Common myeloid progenitor, CD34-positive (primary cell): ENCODE measurements at regions not wholly inside any gene's neighbourhood (a gene's known extent, or its start where the extent isn't known, plus 50 kb on each side); places are given as distances from the start of the nearest gene placed in this dataset.

ENCODE experiments used
- CTCF ChIA-PET: fragments of 350-600 bp; sonication (Branson Sonifier 250); formaldehyde crosslinking; loops from one replicate; lab custom pipeline; 2021; ENCODE audit warnings: antibody characterized with exemption; lab: Charles Lee
- POLR2A ChIA-PET: fragments of 350-600 bp; sonication (Branson Sonifier 250); formaldehyde crosslinking; loops from one replicate; lab custom pipeline; 2021; ENCODE audit warnings: antibody characterized with exemption; lab: Charles Lee
- DNase-seq, 3 donors: peaks; one replicate each; pipeline versions ENCODE4 v3.0.0 to v3.0.0-alpha.2; 2013
- H3K27ac ChIP-seq, 2 experiments: 1 replicate in 1 of 2; 2 replicates in 1 of 2; pipeline ENCODE4 v1.7.0; 2013; ENCODE audit warnings: inconsistent platforms in 2 of 2, low read length in 2 of 2, mild to moderate bottlenecking in 2 of 2, low read depth in 1 of 2, moderate library complexity in 1 of 2; ENCODE audit not compliant: severe bottlenecking in 2 of 2, insufficient read depth in 1 of 2, poor library complexity in 1 of 2
- H3K27me3 ChIP-seq, 5 experiments: replicated peaks in 2 of 5; 1 replicate in 3 of 5; 2 replicates in 2 of 5; pipeline versions ENCODE4 v1.6.1 to v1.7.0; 2013; ENCODE audit warnings: low read length in 4 of 5, mild to moderate bottlenecking in 2 of 5, moderate library complexity in 2 of 5, inconsistent platforms in 1 of 5; ENCODE audit not compliant: insufficient read depth in 5 of 5, control insufficient read depth in 4 of 5
- H3K36me3 ChIP-seq, 4 experiments: 1 replicate in 2 of 4; 2 replicates in 2 of 4; pipeline versions ENCODE4 v1.6.1 to v1.7.0; 2013; ENCODE audit warnings: low read length in 3 of 4, control low read depth in 1 of 4, mild to moderate bottlenecking in 1 of 4; ENCODE audit not compliant: control insufficient read depth in 4 of 4, insufficient read depth in 4 of 4
- H3K4me1 ChIP-seq, 4 experiments: 1 replicate in 3 of 4; 2 replicates in 1 of 4; pipeline versions ENCODE4 v1.6.1 to v1.7.1; 2013; ENCODE audit warnings: low read length in 3 of 4, mild to moderate bottlenecking in 3 of 4, control low read depth in 1 of 4, inconsistent platforms in 1 of 4, moderate library complexity in 1 of 4; ENCODE audit not compliant: control insufficient read depth in 4 of 4, insufficient read depth in 4 of 4; ENCODE audit errors: control extremely low read depth in 1 of 4
- H3K4me3 ChIP-seq, 7 experiments: 1 replicate in 4 of 7; 2 replicates in 3 of 7; pipeline versions ENCODE4 v1.5.1 to v1.7.0; 2013; ENCODE audit warnings: mild to moderate bottlenecking in 7 of 7, low read length in 6 of 7, moderate library complexity in 6 of 7, inconsistent platforms in 2 of 7, low read depth in 2 of 7, control low read depth in 1 of 7; ENCODE audit not compliant: insufficient read depth in 4 of 7, control insufficient read depth in 1 of 7; ENCODE audit errors: extremely low read depth in 1 of 7
- H3K9me3 ChIP-seq, 5 experiments: 1 replicate in 4 of 5; 2 replicates in 1 of 5; pipeline versions ENCODE4 v1.6.1 to v1.7.1; 2013; ENCODE audit warnings: low read length in 4 of 5, mild to moderate bottlenecking in 2 of 5, inconsistent platforms in 1 of 5, low read depth in 1 of 5, moderate library complexity in 1 of 5; ENCODE audit not compliant: control insufficient read depth in 4 of 5, insufficient read depth in 2 of 5; ENCODE audit errors: control extremely low read depth in 1 of 5
- WGBS: methylation state at CpG from one replicate; pipeline ENCODE4 v1.1.5; 2013; ENCODE audit not compliant: insufficient coverage; 5-methylcytosine and 5-hydroxymethylcytosine counted together

GRCh38 chr2:123692121-123692520, 333.0 kb upstream of the CNTNAP5 start:
- ChIA-PET POLR2A (no interaction called here), CTCF (interaction anchor here (0.6 kb wide), 1 partner anchor 189 kb away, joined by 3 read pairs; no protein-coding TSS in a partner anchor)
- H3K36me3 ChIP-seq, result no peaks in the 10 kb centered on the region
- no peak overlapping the region for H3K27ac ChIP-seq
- no peak overlapping the region for H3K4me3 ChIP-seq
- no peak for DNase-seq
- H3K27me3 ChIP-seq, result no peaks in the 10 kb centered on the region
- peaks cover 0 to 2% (median 0%) of the 10 kb centered on the region in 5 experiments for H3K9me3 ChIP-seq
- WGBS, result 100% methylated on average over 1 of the region's 2 CpGs
- peaks cover 12 to 39% (median 34%) of the 10 kb centered on the region in 4 experiments for H3K4me1 ChIP-seq

- Histone ChIP-seq H3K27ac (peak overlapping the region in 1 of 2 experiments; percentile 51), H3K4me1 (peaks cover 12 to 43% (median 40%) of the 10 kb centered on the region in 4 experiments), H3K9me3 (no peaks in the 10 kb centered on the region), H3K36me3 (no peaks in the 10 kb centered on the region), H3K4me3 (no peak overlapping the region), H3K27me3 (no peaks in the 10 kb centered on the region)
- POLR2A ChIA-PET, result no interaction called here
- peak in 2 of 3 donors; percentile 74 to 82 for DNase-seq
- WGBS, result no CpG with 5 or more reads among the region's 1 CpG
- CTCF ChIA-PET, result no interaction called here
These were observed 331.3 kb upstream of the CNTNAP5 start for GRCh38 chr2:123693836-123694235.

DNA sequence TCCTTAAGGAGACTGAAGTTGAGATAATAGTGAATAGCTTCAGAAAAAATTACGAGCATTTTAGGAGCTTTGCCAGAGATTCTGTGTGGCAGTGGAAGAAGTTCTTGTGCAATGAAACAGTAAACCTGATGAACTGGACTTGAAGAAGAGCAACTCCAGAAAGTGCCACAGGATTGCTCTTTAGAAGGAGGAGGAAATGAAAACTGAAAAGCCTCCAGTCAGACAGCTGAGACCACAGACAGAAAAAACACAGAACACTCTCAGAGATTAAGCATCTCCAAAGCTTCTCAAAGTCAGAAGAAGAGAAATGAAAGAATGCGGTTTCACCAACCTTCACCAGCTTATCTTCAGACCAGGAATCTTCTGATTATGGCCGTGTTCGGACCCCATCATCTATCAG, 329.7 kb upstream of the CNTNAP5 start:
- DNase-seq, result peak in 2 of 3 donors; percentile 50 to 78
- Histone ChIP-seq H3K4me1 (peaks cover 12 to 43% (median 40%) of the 10 kb centered on the region in 4 experiments), H3K27ac (peak overlapping the region; percentile 51 to 75), H3K4me3 (no peak overlapping the region), H3K9me3 (no peaks in the 10 kb centered on the region), H3K36me3 (no peaks in the 10 kb centered on the region), H3K27me3 (no peaks in the 10 kb centered on the region)
- CTCF ChIA-PET, result no interaction called here
- WGBS, result 38% methylated on average over 4 of the region's 4 CpGs
- POLR2A ChIA-PET, result no interaction called here

GRCh38 chr2:123696021-123696420, 329.1 kb upstream of the CNTNAP5 start:
- Histone ChIP-seq H3K27ac (peak overlapping the region; percentile 27 to 75), H3K36me3 (no peaks in the 10 kb centered on the region), H3K27me3 (no peaks in the 10 kb centered on the region), H3K4me1 (peaks cover 12 to 43% (median 40%) of the 10 kb centered on the region in 4 experiments), H3K9me3 (no peaks in the 10 kb centered on the region), H3K4me3 (no peak overlapping the region)
- DNase-seq, result peak in 2 of 3 donors; percentile 55 to 74
- CTCF ChIA-PET, result no interaction called here
- 40% methylated on average over 2 of the region's 4 CpGs for WGBS
- POLR2A ChIA-PET, result no interaction called here

DNA sequence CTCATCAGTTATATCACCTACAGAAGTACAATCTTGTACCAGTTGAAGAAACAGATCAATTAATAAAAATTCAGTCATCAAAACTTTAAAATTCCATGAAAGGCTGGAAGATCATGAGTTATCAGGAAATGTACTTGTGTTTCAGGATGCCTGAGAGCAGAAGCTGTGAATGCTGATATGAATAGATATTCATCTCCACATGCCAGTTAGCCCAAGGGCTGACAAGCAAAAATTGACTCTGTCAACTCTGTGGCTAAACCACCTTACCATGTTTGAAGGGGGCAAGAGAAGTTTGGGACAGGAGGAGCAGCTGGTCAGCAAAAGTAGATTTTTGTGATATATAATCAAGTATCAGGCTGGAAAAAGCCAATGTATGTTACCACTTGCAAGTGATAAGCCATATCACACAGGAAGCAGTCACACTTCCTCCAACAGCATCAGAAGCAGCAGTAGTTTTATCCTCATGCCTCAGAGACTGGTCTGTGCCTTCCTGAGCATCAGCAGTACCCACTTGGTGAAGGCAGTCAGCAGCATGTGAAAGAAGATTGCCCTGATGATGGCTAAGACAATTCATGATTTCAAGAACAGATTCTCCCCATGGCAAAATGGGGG, 328.2 kb upstream of the CNTNAP5 start:
- peak; percentile 91 to 99 (median 94) for DNase-seq
- Histone ChIP-seq H3K9me3 (peaks cover 0 to under 1% (median 0%) of the 10 kb centered on the region in 5 experiments), H3K36me3 (no peaks in the 10 kb centered on the region), H3K4me1 (peaks cover 12 to 42% (median 39%) of the 10 kb centered on the region in 4 experiments), H3K27me3 (no peaks in the 10 kb centered on the region), H3K27ac (peak overlapping the region; percentile 30 to 75), H3K4me3 (peak overlapping the region in 1 of 7 experiments; percentile 3)
- ChIA-PET CTCF (no interaction called here), POLR2A (no interaction called here)

GRCh38 chr2:123715467-123715982, 309.6 kb upstream of the CNTNAP5 start:
- Histone ChIP-seq H3K36me3 (no peaks in the 10 kb centered on the region), H3K27me3 (no peaks in the 10 kb centered on the region), H3K4me3 (no peak overlapping the region), H3K27ac (no peak overlapping the region), H3K9me3 (peaks cover 0 to 1% (median 0%) of the 10 kb centered on the region in 5 experiments), H3K4me1 (no peaks in the 10 kb centered on the region)
- no peak for DNase-seq
- WGBS, result no CpG with 5 or more reads among the region's 3 CpGs
- CTCF ChIA-PET, result no interaction called here
- POLR2A ChIA-PET, result no interaction called here

DNA sequence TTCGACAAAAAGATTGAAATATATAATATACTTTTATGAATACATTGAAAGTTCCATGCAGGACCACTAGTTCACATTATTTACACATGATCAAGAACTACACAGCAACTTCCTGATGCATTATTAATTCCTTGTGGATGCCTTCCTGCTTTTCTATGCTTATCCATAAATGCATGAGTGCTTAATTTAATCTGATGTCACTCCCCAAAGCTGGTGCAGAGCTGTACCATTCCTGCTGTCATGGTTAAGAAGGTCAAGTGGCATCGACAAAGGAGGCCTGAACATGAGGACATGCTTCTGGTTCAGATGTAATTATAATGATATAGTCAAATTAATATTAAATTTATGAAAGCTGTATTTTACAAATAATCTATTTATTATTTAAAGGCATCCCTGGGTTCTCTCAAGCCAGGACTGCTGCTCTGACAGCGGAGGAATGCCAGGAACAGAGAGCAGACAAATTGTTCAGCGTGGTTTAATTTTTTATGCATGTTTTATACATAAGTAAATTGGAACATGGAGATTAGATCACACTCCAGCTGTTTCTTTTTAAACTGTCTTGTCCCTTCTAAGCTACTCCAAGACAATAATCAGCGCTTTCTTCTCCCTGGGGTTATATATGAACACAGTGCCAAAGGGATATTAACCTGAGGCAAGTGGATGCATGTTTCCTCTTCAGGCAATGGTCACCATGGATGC, 307.3 kb upstream of the CNTNAP5 start:
- peaks cover 0 to 6% (median 0%) of the 10 kb centered on the region in 5 experiments for H3K9me3 ChIP-seq
- ChIA-PET POLR2A (interaction anchor here (0.6 kb wide), 1 partner anchor 382 kb away, joined by 3 read pairs; no protein-coding TSS in a partner anchor), CTCF (interaction anchor here (1.6 kb wide), 1 partner anchor 15 kb away, joined by 4 read pairs; no protein-coding TSS in a partner anchor)
- peaks cover 0 to 4% (median 2%) of the 10 kb centered on the region in 4 experiments for H3K36me3 ChIP-seq
- H3K4me3 ChIP-seq, result no peak overlapping the region
- no peaks in the 10 kb centered on the region for H3K27me3 ChIP-seq
- no peak for DNase-seq
- H3K4me1 ChIP-seq, result no peaks in the 10 kb centered on the region
- WGBS, result 100% methylated on average over 1 of the region's 5 CpGs
- H3K27ac ChIP-seq, result no peak overlapping the region
